ENCODE measurements at regions not wholly inside any gene's neighbourhood (a gene's known extent, or its start where the extent isn't known, plus 50 kb on each side); places are given as distances from the start of the nearest gene placed in this dataset.

DNA sequence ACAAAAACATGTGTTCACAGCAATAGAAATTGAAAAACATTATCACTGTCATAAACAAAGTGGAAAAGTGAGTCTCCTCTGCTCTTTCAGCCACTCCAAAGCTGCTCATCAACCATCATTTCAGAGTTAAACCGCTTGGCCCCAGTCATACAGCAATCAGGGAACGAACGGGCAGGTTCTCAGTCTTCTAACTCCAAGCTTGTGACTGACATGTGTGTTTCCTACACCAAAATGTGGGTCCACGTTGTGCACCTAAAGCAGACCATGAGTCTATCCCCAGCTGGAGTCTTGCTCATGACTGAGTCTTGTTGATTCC, 582.6 kb upstream of the ID2 start:
- no peak for DNase-seq
- no peaks in the 10 kb centered on the region for H3K36me3 ChIP-seq
- no peak overlapping the region for H3K27ac ChIP-seq
- intact Hi-C loops (cut with DNase I; ENCODE audit: low total_unique reads) (no loop called here), in situ Hi-C loops (cut with MboI; ENCODE audit: low sequenced_read_pairs in 4 of 4) (no loop called here)
- H3K9me3 ChIP-seq = no peaks in the 10 kb centered on the region
- H3K4me3 ChIP-seq = no peak overlapping the region
- H3K4me1 ChIP-seq = no peaks in the 10 kb centered on the region
- no peak for ATAC-seq
- no peaks in the 10 kb centered on the region for H3K27me3 ChIP-seq
- no peak for TF ChIP-seq POLR2A (IDR thresholded peaks at IDR 0.05)
- TF ChIP-seq CTCF (IDR thresholded peaks at IDR 0.05 in 4 of 5, conservative IDR thresholded peaks at IDR 0.05 in 1 of 5) = no peak

- no peak for TF ChIP-seq CTCF (IDR thresholded peaks at IDR 0.05 in 4 of 5, conservative IDR thresholded peaks at IDR 0.05 in 1 of 5)
- no peak for TF ChIP-seq POLR2A (IDR thresholded peaks at IDR 0.05)
- no peak overlapping the region for H3K4me3 ChIP-seq
- no peaks in the 10 kb centered on the region for H3K36me3 ChIP-seq
- in situ Hi-C loops (cut with MboI; ENCODE audit: low sequenced_read_pairs in 4 of 4) (no loop called here), intact Hi-C loops (cut with DNase I; ENCODE audit: low total_unique reads) (no loop called here)
- ATAC-seq (no peak), DNase-seq (no peak)
- no peak overlapping the region for H3K27ac ChIP-seq
- peaks cover 0 to 1% (median 0%) of the 10 kb centered on the region in 3 donors for H3K27me3 ChIP-seq
- no peaks in the 10 kb centered on the region for H3K9me3 ChIP-seq
- H3K4me1 ChIP-seq = no peaks in the 10 kb centered on the region
Observed at GRCh38 chr2:8101614-8102277, 580.1 kb upstream of the ID2 start.

DNA sequence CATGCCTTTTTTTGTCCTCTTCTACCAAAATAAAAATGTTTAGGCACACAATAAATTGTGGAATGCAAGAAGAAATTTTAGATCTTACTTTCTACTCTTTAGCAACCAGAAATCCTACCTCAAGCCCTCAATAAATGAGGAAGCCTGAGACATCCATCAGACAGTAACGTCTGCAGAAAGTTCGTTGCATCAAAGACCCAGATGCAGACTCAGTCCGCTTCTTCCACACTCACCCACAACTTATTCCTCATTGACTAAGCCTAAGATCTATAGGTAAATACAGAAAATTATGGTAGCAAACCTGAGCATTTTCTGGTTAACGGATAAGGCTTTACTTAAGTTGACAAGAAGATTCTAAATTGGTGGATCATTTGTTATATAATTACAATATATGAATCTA, 579.4 kb upstream of the ID2 start:
- TF ChIP-seq POLR2A (IDR thresholded peaks at IDR 0.05) (no peak), CTCF (IDR thresholded peaks at IDR 0.05 in 4 of 5, conservative IDR thresholded peaks at IDR 0.05 in 1 of 5) (no peak)
- intact Hi-C loops (cut with DNase I; ENCODE audit: low total_unique reads) = no loop called here

GRCh38 chr2:8103085-8103708, 578.7 kb upstream of the ID2 start:
- H3K27me3 ChIP-seq = peaks cover 0 to 2% (median 0%) of the 10 kb centered on the region in 3 donors
- no peak overlapping the region for H3K27ac ChIP-seq
- ATAC-seq (no peak), DNase-seq (no peak)
- H3K4me1 ChIP-seq = no peaks in the 10 kb centered on the region
- TF ChIP-seq CTCF (IDR thresholded peaks at IDR 0.05 in 4 of 5, conservative IDR thresholded peaks at IDR 0.05 in 1 of 5) (no peak), POLR2A (IDR thresholded peaks at IDR 0.05) (no peak)
- no peaks in the 10 kb centered on the region for H3K9me3 ChIP-seq
- H3K36me3 ChIP-seq = no peaks in the 10 kb centered on the region
- intact Hi-C loops (cut with DNase I; ENCODE audit: low total_unique reads) = no loop called here
- no peak overlapping the region for H3K4me3 ChIP-seq
- in situ Hi-C loops (cut with MboI; ENCODE audit: low sequenced_read_pairs in 4 of 4) = no loop called here

More for the DNA sequence above, 579.4 kb upstream of the ID2 start:
- H3K27me3 ChIP-seq = peaks cover 0 to 2% (median 0%) of the 10 kb centered on the region in 3 donors
- DNase-seq = no peak
- no peaks in the 10 kb centered on the region for H3K36me3 ChIP-seq
- H3K27ac ChIP-seq = no peak overlapping the region
- no peak for ATAC-seq
- in situ Hi-C loops (cut with MboI; ENCODE audit: low sequenced_read_pairs in 4 of 4) = no loop called here
- H3K4me3 ChIP-seq = no peak overlapping the region
- H3K9me3 ChIP-seq = no peaks in the 10 kb centered on the region
- H3K4me1 ChIP-seq = no peaks in the 10 kb centered on the region
